ENCODE measurements at regions not wholly inside any gene's neighbourhood (a gene's known extent, or its start where the extent isn't known, plus 50 kb on each side); places are given as distances from the start of the nearest gene placed in this dataset.

DNA sequence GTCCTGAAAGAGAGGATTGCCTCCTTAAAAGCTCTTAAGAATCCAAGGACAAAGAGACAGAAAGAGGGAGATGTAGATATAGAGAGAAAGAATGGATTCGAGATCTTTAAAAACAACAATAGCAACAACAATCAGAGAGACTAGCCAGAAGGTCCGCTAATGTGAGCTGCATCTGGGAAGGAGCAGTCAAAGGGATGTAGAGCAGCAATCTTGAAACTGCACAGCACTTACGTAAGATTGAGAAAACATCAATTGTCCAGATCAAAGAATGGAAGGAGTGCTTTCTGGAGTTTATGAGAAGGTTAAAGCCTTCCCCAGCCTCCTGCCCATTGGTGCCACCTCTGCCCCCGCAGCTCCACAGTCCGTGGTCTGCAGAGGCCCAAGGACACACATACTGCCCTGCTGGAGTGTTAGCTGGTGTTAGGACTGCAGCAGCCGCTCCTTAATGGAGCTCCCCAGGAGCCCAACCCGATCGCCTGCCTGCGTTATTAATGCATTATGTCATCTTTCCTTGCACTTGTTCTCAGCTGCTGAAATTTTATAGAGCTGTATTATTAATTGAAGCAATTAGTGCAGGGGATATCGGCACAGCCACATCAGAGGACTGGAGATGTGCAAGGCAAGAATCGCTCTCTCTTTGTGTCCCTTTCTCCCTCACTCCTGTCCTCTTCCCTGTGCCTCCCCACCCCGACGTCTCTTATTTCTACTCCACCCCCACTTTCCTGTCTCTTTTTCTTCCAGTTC, 73.0 kb upstream of the CALM2 start:
- TF ChIP-seq, protein P1, sequence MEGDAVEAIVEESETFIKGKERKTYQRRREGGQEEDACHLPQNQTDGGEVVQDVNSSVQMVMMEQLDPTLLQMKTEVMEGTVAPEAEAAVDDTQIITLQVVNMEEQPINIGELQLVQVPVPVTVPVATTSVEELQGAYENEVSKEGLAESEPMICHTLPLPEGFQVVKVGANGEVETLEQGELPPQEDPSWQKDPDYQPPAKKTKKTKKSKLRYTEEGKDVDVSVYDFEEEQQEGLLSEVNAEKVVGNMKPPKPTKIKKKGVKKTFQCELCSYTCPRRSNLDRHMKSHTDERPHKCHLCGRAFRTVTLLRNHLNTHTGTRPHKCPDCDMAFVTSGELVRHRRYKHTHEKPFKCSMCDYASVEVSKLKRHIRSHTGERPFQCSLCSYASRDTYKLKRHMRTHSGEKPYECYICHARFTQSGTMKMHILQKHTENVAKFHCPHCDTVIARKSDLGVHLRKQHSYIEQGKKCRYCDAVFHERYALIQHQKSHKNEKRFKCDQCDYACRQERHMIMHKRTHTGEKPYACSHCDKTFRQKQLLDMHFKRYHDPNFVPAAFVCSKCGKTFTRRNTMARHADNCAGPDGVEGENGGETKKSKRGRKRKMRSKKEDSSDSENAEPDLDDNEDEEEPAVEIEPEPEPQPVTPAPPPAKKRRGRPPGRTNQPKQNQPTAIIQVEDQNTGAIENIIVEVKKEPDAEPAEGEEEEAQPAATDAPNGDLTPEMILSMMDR (IDR thresholded peaks at IDR 0.05) = no peak
- TF ChIP-seq POLR2A (IDR thresholded peaks at IDR 0.05) = no peak
